Activated CD4-positive, alpha-beta T cell treated with anti-CD3 and anti-CD28 coated beads, Interleukin-10, Interleukin-2, amounts not matched to agents 100 ng/mL and 50 ng/mL, durations not matched to agents 16 hours and 8 hours (primary cell): ENCODE measurements at regions not wholly inside any gene's neighbourhood (a gene's known extent, or its start where the extent isn't known, plus 50 kb on each side); places are given as distances from the start of the nearest gene placed in this dataset.

ENCODE experiments used
- DNase-seq: peaks from one replicate; pipeline ENCODE4 v3.0.0-alpha.2; 2020

GRCh38 chr6:164427728-164428402, 881.5 kb downstream of the C6orf118 start:
- no peak for DNase-seq

GRCh38 chr6:164424489-164424888, 884.9 kb downstream of the C6orf118 start:
- DNase-seq, result no peak

DNA sequence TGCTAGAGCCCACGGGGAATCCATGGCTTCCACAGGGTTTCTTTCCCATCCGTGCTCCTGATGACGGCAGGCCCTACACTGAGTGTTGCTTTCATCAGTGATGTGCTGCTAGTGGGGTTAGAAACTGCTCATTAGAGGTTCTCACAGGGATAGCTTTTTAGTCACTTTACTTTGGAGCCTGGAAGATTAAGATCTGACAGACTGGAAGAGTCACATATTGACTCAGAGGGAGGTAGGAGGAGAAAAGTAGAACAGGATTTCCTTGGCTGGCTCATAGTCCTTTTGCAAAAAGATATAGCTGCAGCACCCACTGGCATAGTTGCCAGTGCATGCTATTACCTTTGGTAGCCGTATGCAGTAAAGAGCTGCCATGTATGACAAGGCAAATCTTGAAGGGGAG, 890.3 kb downstream of the C6orf118 start:
- no peak for DNase-seq

GRCh38 chr6:164418262-164418588, 891.2 kb downstream of the C6orf118 start:
- DNase-seq, result no peak

DNA sequence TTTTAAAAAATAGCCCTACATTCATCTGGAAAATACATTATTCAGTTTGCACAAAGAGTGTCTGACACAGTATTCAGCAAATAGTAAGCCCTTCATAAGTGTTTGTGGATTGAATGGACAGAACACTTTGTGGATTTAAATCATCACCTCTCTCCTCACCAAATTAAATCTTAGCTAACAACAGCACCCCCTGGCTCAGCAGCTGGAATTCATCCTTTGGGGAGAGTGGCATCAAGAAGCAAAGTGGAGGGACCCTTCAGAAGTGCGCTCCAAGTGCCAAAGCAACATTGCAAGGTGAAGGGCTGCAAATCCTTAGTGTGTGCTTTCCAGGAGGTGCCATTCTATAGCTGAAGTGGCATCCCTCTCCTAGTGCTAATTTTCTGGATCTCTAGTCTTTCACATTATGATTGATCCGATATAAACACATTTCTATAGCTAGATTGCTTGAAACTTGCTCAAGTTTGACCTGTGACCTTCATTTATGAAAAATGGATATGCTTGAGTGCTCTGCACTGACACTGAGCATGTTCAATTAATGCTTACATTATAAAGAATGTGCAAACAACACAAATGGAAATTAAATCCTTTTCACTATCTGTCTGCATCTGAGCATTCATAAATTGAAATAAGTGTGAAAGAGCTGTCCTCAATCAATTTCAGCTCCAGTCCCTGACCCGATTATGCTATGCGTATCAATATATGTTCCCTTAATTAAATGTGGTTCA, 891.7 kb downstream of the C6orf118 start:
- DNase-seq, result no peak

- DNase-seq, result no peak
Measured at GRCh38 chr6:164415832-164416563, 893.4 kb downstream of the C6orf118 start.

- DNase-seq, result no peak
Measured at GRCh38 chr6:164414695-164415094, 894.7 kb downstream of the C6orf118 start.

DNA sequence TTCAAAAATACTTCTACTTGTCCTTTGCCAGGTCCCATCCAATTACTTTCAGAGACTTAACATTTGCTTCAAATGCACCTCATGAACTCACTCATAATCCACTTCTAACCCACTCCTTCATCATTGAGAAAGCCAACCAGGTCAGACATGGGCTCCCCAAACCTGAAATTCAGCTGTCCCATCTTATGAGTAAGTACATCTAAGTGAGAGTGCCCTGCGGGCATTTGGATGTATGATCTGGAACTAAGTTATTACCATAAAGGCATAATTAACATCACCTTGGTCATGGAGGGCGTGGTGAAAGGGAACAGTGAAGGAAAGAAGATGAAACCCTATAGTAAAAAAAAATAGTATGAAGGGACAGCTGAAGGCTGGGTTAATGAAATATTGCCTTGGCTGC, 896.8 kb downstream of the C6orf118 start:
- no peak for DNase-seq

- no peak for DNase-seq
Measured at GRCh38 chr6:164410017-164410416, 899.4 kb downstream of the C6orf118 start.

GRCh38 chr6:164409309-164410009, 899.9 kb downstream of the C6orf118 start:
- no peak for DNase-seq

GRCh38 chr6:164408868-164409267, 900.5 kb downstream of the C6orf118 start:
- DNase-seq, result no peak

DNA sequence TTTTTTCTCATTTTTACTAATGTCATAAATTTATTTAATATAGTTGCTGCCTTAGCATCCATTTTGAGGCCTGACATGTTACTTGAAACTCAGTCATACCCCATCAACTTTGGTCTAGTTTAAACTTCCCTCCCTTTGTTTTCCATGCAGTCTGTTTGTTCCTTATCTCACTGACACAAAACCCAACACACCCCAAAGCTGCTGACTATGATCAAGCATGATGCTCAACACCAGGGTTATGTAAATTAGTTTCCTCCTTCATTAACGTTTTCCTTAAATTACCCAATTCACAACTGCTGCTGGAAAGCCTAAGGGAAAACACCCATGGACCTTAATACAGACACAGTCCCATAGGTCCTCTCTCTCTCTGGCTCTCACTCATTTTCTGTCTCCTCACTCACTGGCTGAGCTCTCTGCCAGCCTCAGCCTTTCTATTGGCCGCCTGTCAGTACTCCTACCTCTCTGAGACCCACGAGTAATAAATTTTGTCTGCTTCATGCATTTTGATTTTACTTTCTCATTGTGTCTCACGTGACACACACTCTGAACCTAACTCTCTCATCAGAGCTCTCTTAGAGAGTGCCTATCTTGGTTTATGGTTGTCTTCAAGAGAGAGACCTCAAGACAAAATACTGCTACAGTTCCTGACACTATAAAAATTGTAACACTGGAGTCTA, 904.5 kb downstream of the C6orf118 start:
- DNase-seq, result no peak

DNA sequence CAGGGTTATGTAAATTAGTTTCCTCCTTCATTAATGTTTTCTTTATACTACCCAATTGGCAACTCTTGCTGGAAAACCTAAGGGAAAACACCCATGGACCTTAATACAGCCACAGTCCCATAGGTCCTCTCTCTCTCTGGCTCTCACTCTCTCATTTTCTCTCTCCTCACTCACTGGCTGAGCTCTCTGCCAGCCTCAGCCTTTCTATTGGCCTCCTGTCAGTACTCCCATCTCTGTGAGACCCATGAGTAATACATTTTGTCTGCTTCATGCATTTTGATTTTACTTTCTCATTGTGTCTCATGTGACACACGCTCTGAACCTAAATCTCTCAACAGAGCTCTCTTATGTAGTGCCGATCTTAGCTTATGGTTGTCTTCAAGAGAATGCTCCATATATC, 907.5 kb downstream of the C6orf118 start:
- no peak for DNase-seq

DNA sequence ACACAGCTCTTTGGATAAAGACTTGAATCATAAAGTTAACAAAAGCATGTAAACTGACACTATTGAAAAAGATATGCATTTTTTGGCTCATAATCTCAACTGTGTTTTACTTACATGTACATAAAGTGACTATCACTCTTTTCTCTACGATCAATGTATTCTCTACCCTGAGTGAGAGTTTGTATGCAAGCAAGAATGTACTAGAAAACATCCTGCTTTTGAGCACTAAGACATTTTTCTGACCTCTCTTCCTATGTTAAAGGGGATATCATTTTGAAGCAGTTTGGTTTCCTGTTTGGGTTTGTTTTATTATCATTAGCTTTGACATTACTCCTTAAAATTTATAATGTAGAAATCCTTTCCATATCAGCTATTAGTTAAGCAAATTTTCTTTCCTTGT, 910.8 kb downstream of the C6orf118 start:
- no peak for DNase-seq

DNA sequence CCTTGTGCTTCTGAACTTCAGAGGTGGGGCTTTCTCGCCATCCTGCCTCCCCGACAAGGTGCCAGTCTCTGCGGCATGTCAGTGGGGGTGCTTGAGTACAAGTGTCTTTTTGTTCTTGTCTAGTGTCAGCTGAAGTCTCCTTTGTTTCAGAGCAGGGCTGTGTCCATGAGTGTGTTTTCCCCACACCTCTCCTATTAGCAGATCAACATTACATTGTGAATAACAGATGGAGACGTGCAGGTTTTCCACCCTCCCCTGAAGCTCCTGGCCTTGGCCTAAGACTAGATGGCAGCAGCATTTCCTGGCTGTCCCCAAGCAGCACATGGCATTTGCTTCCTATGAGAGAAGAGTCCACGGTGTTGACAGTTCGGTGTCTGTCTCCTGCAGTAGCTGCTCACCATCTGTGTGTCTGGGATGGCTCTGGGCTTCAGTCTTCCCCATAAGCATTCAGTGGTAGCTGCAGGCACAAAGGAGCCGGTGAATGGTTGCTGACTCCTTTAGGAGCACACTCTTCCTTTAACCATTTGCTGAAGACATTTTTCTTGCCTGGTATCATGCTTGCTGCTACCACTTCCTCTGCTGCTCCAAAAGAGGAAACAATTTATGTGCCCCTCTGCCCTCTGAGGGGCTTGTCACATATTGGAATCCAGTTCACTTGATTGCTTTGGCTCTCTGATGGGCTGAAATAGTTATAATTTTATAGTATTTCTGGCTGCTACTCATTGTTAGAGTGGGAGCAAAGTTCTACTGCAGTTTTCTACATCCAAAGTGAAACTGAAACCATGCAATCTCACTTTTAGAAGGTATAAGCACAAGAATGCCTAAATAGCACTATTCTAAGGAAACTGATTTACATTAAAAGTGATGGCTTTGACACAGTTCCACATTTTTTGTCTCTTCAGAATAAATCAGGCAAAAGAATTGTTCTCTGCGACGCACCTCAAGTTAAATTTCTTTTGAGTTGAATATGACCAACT, 913.0 kb downstream of the C6orf118 start:
- DNase-seq, result no peak

GRCh38 chr6:164379795-164380194, 929.6 kb downstream of the C6orf118 start:
- no peak for DNase-seq

DNA sequence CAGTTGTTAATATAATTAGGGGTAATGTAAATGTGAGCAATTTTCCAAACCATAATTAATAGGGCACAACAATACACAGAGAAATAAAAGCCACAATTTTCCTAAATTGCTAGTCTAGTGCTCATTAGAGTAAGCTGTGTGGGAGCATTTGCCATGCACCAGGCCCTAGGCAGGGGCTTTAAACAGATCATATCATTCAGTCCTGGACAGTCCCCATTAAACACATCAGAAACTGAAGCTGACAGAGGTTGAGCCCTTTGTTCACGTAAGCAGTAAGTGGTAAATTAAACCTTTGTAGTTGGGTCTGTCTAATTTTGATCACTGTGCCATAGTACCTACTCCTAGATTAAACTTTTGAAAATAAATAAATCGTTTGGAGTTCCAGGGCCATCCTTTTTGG, 931.1 kb downstream of the C6orf118 start:
- no peak for DNase-seq

- DNase-seq, result no peak
Measured at GRCh38 chr6:164377348-164377918, 932.0 kb downstream of the C6orf118 start.

- DNase-seq, result no peak
Measured at GRCh38 chr6:164370773-164371172, 938.6 kb downstream of the C6orf118 start.

- DNase-seq, result no peak
Measured at GRCh38 chr6:164359441-164359840, 944.9 kb downstream of the QKI start.

- no peak for DNase-seq
Measured at GRCh38 chr6:164359036-164359435, 944.5 kb downstream of the QKI start.
